ENCODE measurements at regions not wholly inside any gene's neighbourhood (a gene's known extent, or its start where the extent isn't known, plus 50 kb on each side); places are given as distances from the start of the nearest gene placed in this dataset.
A peak's percentile ranks its signal among the peaks of the same experiment; 100 is the strongest.

DNA sequence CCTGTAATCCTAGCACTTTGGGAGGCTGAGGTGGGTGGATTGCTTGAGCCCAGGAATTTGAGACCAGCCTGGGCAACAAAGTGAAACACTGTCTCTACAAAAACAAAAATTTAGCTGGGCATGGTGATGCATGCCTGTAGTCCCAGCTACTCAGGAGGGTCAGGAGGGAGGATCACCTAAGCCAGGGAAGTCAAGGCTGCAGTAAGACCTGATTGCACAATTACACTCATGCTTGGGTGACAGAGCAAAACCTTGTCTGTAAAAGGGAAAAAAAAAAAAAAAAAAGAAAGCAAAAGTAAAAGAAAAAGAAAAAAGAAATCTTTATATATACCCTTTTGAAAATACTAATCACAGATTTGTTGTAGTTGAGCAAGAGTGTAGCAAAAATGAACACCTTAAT, 801.0 kb upstream of the IGFBP7 start:
- H3K36me3 ChIP-seq (ENCODE audit: control insufficient read depth, insufficient read depth, low read length): no peaks in the 10 kb centered on the region
- TF ChIP-seq, protein P1, sequence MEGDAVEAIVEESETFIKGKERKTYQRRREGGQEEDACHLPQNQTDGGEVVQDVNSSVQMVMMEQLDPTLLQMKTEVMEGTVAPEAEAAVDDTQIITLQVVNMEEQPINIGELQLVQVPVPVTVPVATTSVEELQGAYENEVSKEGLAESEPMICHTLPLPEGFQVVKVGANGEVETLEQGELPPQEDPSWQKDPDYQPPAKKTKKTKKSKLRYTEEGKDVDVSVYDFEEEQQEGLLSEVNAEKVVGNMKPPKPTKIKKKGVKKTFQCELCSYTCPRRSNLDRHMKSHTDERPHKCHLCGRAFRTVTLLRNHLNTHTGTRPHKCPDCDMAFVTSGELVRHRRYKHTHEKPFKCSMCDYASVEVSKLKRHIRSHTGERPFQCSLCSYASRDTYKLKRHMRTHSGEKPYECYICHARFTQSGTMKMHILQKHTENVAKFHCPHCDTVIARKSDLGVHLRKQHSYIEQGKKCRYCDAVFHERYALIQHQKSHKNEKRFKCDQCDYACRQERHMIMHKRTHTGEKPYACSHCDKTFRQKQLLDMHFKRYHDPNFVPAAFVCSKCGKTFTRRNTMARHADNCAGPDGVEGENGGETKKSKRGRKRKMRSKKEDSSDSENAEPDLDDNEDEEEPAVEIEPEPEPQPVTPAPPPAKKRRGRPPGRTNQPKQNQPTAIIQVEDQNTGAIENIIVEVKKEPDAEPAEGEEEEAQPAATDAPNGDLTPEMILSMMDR (IDR thresholded peaks at IDR 0.05; ENCODE audit: insufficient read depth, low read length, severe bottlenecking): no peak
- no peaks in the 10 kb centered on the region for H3K27me3 ChIP-seq (ENCODE audit: control insufficient read depth, insufficient read depth, low read length)
- DNase-seq (ENCODE audit: low read depth) (no peak), FAIRE-seq (no peak)
- H3K4me3 ChIP-seq (ENCODE audit: low read depth, low read length): no peak overlapping the region

DNA sequence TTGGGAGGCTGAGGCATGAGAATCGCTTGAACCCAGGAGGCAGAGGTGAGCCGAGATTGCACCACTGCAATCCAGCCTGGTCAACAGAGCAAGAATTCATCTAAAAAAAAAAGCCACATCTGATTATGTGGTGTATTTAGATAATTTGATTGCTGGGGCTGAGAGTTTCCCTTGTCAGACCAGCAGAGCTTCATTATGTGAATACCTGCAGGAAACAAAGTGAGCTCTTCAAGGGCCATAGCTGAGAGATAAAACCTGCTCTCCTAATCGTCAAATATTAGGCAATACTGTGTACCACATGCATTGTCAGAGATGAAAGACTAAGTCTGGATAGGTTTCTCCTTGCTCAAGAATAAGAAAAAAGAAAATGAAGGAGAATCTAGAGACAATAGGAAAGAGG, 800.0 kb upstream of the IGFBP7 start:
- Histone ChIP-seq H3K36me3 (ENCODE audit: control insufficient read depth, insufficient read depth, low read length) (no peaks in the 10 kb centered on the region), H3K27me3 (ENCODE audit: control insufficient read depth, insufficient read depth, low read length) (no peaks in the 10 kb centered on the region), H3K4me3 (ENCODE audit: low read depth, low read length) (no peak overlapping the region)
- FAIRE-seq: no peak
- no peak for DNase-seq (ENCODE audit: low read depth)
- TF ChIP-seq, protein P1 (IDR thresholded peaks at IDR 0.05; ENCODE audit: insufficient read depth, low read length, severe bottlenecking): no peak

DNA sequence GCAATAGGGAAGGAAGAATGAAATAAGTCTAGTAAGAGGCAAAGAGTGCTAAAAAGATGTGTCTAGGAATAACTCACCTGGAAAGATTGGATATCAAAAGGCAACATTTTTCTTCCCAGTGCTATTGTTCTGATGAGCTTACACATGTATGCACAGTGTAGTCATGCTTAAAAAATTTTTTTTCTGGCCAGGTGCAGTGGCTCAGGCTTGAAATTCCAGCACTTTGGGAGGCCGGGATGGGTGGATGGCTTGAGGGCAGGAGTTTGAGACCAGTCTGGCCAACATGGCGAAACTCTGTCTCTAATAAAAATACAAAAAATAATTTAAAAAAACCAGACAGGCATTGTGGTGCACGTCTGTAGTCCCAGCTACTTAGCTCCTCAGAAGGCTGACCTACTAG, 795.8 kb upstream of the IGFBP7 start:
- FAIRE-seq: no peak
- Histone ChIP-seq H3K36me3 (ENCODE audit: control insufficient read depth, insufficient read depth, low read length) (no peaks in the 10 kb centered on the region), H3K4me3 (ENCODE audit: low read depth, low read length) (no peak overlapping the region), H3K27me3 (ENCODE audit: control insufficient read depth, insufficient read depth, low read length) (no peaks in the 10 kb centered on the region)
- TF ChIP-seq, protein P1 (IDR thresholded peaks at IDR 0.05; ENCODE audit: insufficient read depth, low read length, severe bottlenecking): no peak
- peak; percentile 11 for DNase-seq (ENCODE audit: low read depth)

DNA sequence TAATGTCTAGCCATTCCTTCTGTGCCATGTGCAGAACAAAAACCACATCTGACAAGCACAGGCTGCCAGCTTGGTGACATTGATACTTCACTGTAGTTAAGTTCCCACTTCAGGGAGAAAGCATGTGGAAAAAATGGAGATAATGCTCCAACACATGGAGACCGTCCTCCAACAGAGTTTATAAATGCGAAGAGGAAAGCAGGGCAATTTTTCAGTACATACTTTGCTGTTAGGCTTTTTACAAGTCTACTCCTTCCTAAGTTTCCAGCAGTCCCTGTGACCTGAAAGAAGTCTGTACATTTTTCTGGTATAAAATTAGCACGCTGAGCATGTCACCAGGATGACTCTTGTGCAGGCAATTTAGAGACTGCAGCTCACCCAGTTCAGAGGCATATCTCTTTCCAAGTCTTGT, 766.9 kb upstream of the IGFBP7 start:
- no peak overlapping the region for H3K4me3 ChIP-seq (ENCODE audit: low read depth, low read length)
- FAIRE-seq (no peak), DNase-seq (ENCODE audit: low read depth) (no peak)
- TF ChIP-seq, protein P1 (IDR thresholded peaks at IDR 0.05; ENCODE audit: insufficient read depth, low read length, severe bottlenecking): no peak
- H3K27me3 ChIP-seq (ENCODE audit: control insufficient read depth, insufficient read depth, low read length): no peaks in the 10 kb centered on the region
- H3K36me3 ChIP-seq (ENCODE audit: control insufficient read depth, insufficient read depth, low read length): no peaks in the 10 kb centered on the region

DNA sequence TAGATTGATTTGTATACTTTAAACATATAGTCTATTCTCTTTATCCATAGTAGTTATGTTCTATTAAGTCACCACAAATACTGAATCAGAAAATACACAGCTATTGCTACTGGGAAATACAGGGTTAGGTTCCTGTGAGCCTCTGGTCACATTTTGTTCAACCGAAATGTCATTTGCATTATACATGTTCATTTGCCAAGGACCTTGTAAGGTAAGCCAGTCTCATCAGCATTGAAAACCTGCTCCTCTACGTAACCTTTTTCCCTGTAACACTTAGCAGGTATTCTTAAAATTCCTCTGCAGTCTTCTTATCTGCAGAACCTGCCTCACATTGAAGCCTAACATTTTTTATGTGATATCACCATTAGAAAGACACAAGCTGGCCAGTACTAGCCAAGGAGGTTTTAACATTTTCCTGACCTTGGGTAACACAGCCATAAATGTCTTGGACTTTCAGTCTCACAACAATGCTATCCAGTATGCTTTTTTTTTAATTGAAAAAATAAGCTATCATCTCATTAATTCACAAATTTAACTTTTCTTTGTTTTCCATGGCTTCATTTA, 765.7 kb upstream of the IGFBP7 start:
- TF ChIP-seq, protein P1 (IDR thresholded peaks at IDR 0.05; ENCODE audit: insufficient read depth, low read length, severe bottlenecking): no peak
- Histone ChIP-seq H3K27me3 (ENCODE audit: control insufficient read depth, insufficient read depth, low read length) (no peaks in the 10 kb centered on the region), H3K36me3 (ENCODE audit: control insufficient read depth, insufficient read depth, low read length) (no peaks in the 10 kb centered on the region), H3K4me3 (ENCODE audit: low read depth, low read length) (no peak overlapping the region)
- no peak for FAIRE-seq
- DNase-seq (ENCODE audit: low read depth): no peak

DNA sequence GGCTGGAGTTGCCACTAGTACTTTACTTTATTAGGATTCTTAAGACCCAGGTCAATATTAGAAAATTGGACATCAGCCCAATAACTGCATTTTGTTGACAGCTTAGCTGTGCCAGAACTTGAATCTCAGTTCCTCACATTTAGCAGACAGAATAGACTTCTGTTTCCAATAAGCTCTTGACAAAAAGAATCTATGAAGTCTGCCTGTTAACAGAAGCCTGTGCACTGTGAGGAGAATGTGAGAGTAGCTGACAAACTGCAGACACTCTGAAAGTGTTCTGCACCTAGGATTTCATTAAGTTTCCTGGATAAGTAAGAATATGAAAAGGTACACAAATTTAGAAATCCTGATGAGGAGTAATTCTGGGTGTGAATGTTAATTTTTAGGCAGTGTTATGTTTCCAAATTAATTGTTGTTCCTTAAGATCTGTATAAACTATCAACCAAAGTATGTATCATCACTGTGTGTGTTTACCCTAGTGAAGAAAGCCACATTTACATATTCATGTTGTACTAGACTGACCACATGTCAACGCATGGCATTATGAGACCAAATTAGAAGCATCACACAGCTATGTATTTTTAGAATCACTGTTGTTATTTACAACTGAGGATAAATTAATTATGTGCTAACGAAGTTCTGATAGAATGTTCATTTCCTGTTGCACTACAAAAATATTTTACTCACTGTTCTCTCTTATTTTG, 756.4 kb upstream of the IGFBP7 start:
- no peak overlapping the region for H3K4me3 ChIP-seq (ENCODE audit: low read depth, low read length)
- H3K27me3 ChIP-seq (ENCODE audit: control insufficient read depth, insufficient read depth, low read length): no peaks in the 10 kb centered on the region
- DNase-seq (ENCODE audit: low read depth) (no peak), FAIRE-seq (no peak)
- TF ChIP-seq, protein P1 (IDR thresholded peaks at IDR 0.05; ENCODE audit: insufficient read depth, low read length, severe bottlenecking): no peak
- H3K36me3 ChIP-seq (ENCODE audit: control insufficient read depth, insufficient read depth, low read length): no peaks in the 10 kb centered on the region
